WTC11 (cell line): ENCODE measurements at regions not wholly inside any gene's neighbourhood (a gene's known extent, or its start where the extent isn't known, plus 50 kb on each side); places are given as distances from the start of the nearest gene placed in this dataset.

Experiments
- ATAC-seq: fragments of 200-7000 bp; cut with Tn5 transposase; 2 replicates; pipeline ENCODE4 v1.10.0; 2021; ENCODE audit warnings: mild to moderate bottlenecking, moderate library complexity
- CTCF ChIA-PET: fragments of 300-600 bp; sonication (Branson Sonifier 250); formaldehyde crosslinking; loops from one replicate; lab custom pipeline; 2021; ENCODE audit warnings: antibody characterized with exemption; lab: Charles Lee
- POLR2A ChIA-PET: fragments of 350-600 bp; sonication (Branson Sonifier 250); formaldehyde crosslinking; loops from one replicate; lab custom pipeline; 2021; ENCODE audit warnings: antibody characterized with exemption; lab: Charles Lee
- DNase-seq: peaks from one replicate; pipeline ENCODE4 v3.0.0; 2021; ENCODE audit warnings: low spot score
- H3K27ac Mint-ChIP-seq: 2 replicates; pipeline ENCODE4 v1.8.0; 2021; ENCODE audit warnings: mixed read lengths
- H3K27me3 Mint-ChIP-seq: 2 replicates; pipeline ENCODE4 v1.8.0; 2021; ENCODE audit warnings: low read depth, mild to moderate bottlenecking, moderate library complexity, mixed read lengths
- H3K36me3 Mint-ChIP-seq: 2 replicates; pipeline ENCODE4 v1.8.0; 2021; ENCODE audit warnings: mixed read lengths
- H3K4me1 Mint-ChIP-seq: 2 replicates; pipeline ENCODE4 v1.8.0; 2022; ENCODE audit warnings: mixed read lengths
- H3K4me3 Mint-ChIP-seq: 2 replicates; pipeline ENCODE4 v1.8.0; 2021; ENCODE audit warnings: mild to moderate bottlenecking, moderate library complexity, mixed read lengths
- H3K9me3 Mint-ChIP-seq: 2 replicates; pipeline ENCODE4 v1.8.0; 2021; ENCODE audit warnings: mixed read lengths
- CBFB ChIP-seq: sonication (generic); formaldehyde crosslinking; IDR thresholded peaks from 2 replicates; pipeline ENCODE4 v1.8.1; 2022; ENCODE audit warnings: mild to moderate bottlenecking, low read depth, missing genetic modification reagents
- KAT7 ChIP-seq: sonication (generic); formaldehyde crosslinking; IDR thresholded peaks from 2 replicates; pipeline ENCODE4 v1.8.1; 2023; ENCODE audit warnings: missing genetic modification reagents, mild to moderate bottlenecking, borderline replicate concordance
- MYBL2 ChIP-seq: sonication (generic); formaldehyde crosslinking; IDR thresholded peaks from 2 replicates; pipeline ENCODE4 v1.8.1; 2023; ENCODE audit warnings: mild to moderate bottlenecking, moderate library complexity, missing genetic modification reagents
- OVOL2 ChIP-seq: fragments of 250-450 bp; sonication (Bioruptor Pico); IDR thresholded peaks from 2 replicates; pipeline ENCODE4 v1.9.0; 2021; ENCODE audit warnings: mild to moderate bottlenecking, borderline replicate concordance
- ZNF423 ChIP-seq: fragments of 250-450 bp; sonication (Bioruptor Pico); IDR thresholded peaks from 2 replicates; pipeline ENCODE4 v2.1.2; 2022; ENCODE audit warnings: mild to moderate bottlenecking, moderate library complexity
- TF ChIP-seq, protein P1 (sequence below): sonication (generic); formaldehyde crosslinking; IDR thresholded peaks from 2 replicates; pipeline ENCODE4 v1.8.1; 2022; ENCODE audit warnings: mild to moderate bottlenecking, missing genetic modification reagents, moderate library complexity, borderline replicate concordance
- TF ChIP-seq, protein P2 (sequence below): sonication (generic); formaldehyde crosslinking; IDR thresholded peaks from 2 replicates; pipeline ENCODE4 v1.8.0; 2023; ENCODE audit warnings: missing genetic modification reagents
- TF ChIP-seq, protein P3 (sequence below): sonication (generic); formaldehyde crosslinking; IDR thresholded peaks from 2 replicates; pipeline ENCODE4 v1.8.1; 2023; ENCODE audit warnings: mild to moderate bottlenecking, missing genetic modification reagents, moderate library complexity
- TF ChIP-seq, protein P4 (sequence below): fragments of 250-450 bp; sonication (Bioruptor Pico); IDR thresholded peaks from 2 replicates; pipeline ENCODE4 v2.1.2; 2022; ENCODE audit warnings: mild to moderate bottlenecking, moderate library complexity
- TF ChIP-seq, protein P5 (sequence below): sonication (generic); formaldehyde crosslinking; IDR thresholded peaks from 2 replicates; pipeline ENCODE4 v1.8.0; 2023; ENCODE audit warnings: mild to moderate bottlenecking, missing genetic modification reagents
- TF ChIP-seq, protein P6 (sequence below): fragments of 250-450 bp; sonication (Bioruptor Pico); IDR thresholded peaks from 2 replicates; pipeline ENCODE4 v1.8.0; 2021; ENCODE audit warnings: mild to moderate bottlenecking
- TF ChIP-seq, protein P7 (sequence below): fragments of 250-450 bp; sonication (Bioruptor Pico); IDR thresholded peaks from 2 replicates; pipeline ENCODE4 v1.9.0; 2021; ENCODE audit warnings: mild to moderate bottlenecking, borderline replicate concordance
- TF ChIP-seq, protein P8 (sequence below): sonication (generic); formaldehyde crosslinking; IDR thresholded peaks from 2 replicates; pipeline ENCODE4 v1.8.1; 2022; ENCODE audit warnings: low read depth, missing genetic modification reagents, borderline replicate concordance

DNA sequence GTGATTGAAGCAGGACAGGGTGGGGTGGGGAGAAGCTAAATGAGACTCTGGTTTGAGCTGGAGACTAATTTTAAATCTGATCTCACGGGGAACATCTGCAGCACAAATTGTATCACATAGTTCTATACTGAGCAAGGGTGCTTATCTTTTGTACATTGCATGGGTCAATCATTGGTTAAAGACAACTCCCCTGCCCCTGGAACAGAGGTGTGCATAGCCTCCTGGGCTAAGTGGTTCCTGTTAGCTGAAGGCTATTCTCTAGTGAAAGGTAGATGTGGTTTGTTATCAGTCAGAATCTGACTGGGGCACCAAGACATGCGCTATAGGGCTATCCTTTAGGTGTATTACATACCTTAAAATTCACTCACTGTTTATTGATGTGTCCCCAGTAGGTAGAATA is 103.9 kb upstream of the KITLG start (continued):
- TF ChIP-seq, protein P1, sequence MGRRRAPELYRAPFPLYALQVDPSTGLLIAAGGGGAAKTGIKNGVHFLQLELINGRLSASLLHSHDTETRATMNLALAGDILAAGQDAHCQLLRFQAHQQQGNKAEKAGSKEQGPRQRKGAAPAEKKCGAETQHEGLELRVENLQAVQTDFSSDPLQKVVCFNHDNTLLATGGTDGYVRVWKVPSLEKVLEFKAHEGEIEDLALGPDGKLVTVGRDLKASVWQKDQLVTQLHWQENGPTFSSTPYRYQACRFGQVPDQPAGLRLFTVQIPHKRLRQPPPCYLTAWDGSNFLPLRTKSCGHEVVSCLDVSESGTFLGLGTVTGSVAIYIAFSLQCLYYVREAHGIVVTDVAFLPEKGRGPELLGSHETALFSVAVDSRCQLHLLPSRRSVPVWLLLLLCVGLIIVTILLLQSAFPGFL: no peak
- TF ChIP-seq, protein P2, sequence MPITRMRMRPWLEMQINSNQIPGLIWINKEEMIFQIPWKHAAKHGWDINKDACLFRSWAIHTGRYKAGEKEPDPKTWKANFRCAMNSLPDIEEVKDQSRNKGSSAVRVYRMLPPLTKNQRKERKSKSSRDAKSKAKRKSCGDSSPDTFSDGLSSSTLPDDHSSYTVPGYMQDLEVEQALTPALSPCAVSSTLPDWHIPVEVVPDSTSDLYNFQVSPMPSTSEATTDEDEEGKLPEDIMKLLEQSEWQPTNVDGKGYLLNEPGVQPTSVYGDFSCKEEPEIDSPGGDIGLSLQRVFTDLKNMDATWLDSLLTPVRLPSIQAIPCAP (CRISPR knock-in tag): no peak
- TF ChIP-seq MYBL2 (CRISPR knock-in tag) (no peak), CBFB (no peak), OVOL2 (CRISPR knock-in tag) (no peak), KAT7 (no peak)
- TF ChIP-seq, protein P3, sequence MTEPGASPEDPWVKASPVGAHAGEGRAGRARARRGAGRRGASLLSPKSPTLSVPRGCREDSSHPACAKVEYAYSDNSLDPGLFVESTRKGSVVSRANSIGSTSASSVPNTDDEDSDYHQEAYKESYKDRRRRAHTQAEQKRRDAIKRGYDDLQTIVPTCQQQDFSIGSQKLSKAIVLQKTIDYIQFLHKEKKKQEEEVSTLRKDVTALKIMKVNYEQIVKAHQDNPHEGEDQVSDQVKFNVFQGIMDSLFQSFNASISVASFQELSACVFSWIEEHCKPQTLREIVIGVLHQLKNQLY (CRISPR knock-in tag): no peak
- TF ChIP-seq, protein P4, sequence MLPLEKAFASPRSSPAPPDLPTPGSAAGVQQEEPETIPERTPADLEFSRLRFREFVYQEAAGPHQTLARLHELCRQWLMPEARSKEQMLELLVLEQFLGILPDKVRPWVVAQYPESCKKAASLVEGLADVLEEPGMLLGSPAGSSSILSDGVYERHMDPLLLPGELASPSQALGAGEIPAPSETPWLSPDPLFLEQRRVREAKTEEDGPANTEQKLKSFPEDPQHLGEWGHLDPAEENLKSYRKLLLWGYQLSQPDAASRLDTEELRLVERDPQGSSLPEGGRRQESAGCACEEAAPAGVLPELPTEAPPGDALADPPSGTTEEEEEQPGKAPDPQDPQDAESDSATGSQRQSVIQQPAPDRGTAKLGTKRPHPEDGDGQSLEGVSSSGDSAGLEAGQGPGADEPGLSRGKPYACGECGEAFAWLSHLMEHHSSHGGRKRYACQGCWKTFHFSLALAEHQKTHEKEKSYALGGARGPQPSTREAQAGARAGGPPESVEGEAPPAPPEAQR: no peak
- TF ChIP-seq, protein P5, sequence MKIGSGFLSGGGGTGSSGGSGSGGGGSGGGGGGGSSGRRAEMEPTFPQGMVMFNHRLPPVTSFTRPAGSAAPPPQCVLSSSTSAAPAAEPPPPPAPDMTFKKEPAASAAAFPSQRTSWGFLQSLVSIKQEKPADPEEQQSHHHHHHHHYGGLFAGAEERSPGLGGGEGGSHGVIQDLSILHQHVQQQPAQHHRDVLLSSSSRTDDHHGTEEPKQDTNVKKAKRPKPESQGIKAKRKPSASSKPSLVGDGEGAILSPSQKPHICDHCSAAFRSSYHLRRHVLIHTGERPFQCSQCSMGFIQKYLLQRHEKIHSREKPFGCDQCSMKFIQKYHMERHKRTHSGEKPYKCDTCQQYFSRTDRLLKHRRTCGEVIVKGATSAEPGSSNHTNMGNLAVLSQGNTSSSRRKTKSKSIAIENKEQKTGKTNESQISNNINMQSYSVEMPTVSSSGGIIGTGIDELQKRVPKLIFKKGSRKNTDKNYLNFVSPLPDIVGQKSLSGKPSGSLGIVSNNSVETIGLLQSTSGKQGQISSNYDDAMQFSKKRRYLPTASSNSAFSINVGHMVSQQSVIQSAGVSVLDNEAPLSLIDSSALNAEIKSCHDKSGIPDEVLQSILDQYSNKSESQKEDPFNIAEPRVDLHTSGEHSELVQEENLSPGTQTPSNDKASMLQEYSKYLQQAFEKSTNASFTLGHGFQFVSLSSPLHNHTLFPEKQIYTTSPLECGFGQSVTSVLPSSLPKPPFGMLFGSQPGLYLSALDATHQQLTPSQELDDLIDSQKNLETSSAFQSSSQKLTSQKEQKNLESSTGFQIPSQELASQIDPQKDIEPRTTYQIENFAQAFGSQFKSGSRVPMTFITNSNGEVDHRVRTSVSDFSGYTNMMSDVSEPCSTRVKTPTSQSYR (CRISPR knock-in tag): no peak
- TF ChIP-seq, protein P6, sequence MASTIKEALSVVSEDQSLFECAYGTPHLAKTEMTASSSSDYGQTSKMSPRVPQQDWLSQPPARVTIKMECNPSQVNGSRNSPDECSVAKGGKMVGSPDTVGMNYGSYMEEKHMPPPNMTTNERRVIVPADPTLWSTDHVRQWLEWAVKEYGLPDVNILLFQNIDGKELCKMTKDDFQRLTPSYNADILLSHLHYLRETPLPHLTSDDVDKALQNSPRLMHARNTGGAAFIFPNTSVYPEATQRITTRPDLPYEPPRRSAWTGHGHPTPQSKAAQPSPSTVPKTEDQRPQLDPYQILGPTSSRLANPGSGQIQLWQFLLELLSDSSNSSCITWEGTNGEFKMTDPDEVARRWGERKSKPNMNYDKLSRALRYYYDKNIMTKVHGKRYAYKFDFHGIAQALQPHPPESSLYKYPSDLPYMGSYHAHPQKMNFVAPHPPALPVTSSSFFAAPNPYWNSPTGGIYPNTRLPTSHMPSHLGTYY (CRISPR knock-in tag): no peak
- TF ChIP-seq, protein P7, sequence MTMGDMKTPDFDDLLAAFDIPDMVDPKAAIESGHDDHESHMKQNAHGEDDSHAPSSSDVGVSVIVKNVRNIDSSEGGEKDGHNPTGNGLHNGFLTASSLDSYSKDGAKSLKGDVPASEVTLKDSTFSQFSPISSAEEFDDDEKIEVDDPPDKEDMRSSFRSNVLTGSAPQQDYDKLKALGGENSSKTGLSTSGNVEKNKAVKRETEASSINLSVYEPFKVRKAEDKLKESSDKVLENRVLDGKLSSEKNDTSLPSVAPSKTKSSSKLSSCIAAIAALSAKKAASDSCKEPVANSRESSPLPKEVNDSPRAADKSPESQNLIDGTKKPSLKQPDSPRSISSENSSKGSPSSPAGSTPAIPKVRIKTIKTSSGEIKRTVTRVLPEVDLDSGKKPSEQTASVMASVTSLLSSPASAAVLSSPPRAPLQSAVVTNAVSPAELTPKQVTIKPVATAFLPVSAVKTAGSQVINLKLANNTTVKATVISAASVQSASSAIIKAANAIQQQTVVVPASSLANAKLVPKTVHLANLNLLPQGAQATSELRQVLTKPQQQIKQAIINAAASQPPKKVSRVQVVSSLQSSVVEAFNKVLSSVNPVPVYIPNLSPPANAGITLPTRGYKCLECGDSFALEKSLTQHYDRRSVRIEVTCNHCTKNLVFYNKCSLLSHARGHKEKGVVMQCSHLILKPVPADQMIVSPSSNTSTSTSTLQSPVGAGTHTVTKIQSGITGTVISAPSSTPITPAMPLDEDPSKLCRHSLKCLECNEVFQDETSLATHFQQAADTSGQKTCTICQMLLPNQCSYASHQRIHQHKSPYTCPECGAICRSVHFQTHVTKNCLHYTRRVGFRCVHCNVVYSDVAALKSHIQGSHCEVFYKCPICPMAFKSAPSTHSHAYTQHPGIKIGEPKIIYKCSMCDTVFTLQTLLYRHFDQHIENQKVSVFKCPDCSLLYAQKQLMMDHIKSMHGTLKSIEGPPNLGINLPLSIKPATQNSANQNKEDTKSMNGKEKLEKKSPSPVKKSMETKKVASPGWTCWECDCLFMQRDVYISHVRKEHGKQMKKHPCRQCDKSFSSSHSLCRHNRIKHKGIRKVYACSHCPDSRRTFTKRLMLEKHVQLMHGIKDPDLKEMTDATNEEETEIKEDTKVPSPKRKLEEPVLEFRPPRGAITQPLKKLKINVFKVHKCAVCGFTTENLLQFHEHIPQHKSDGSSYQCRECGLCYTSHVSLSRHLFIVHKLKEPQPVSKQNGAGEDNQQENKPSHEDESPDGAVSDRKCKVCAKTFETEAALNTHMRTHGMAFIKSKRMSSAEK (CRISPR knock-in tag): no peak

DNA sequence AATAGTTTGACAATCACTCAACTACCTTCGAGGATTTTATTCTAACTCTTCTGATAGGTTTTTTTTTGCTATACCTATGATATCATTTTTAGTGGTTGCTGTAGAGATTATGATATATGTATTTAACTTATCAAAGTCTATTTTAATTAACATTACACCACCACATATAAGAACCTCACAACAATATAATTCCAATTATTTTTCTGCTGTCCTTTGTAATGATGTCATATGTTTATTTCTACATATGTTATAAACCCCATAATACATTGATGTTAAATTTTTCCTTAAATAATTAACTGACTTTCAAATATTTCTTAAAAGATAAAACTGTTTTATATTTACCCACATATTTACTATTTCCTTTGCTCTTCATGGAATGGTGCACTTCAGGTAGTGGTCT is 103.4 kb upstream of the KITLG start:
- no peaks in the 10 kb centered on the region for H3K27me3 Mint-ChIP-seq
- H3K4me1 Mint-ChIP-seq: no peaks in the 10 kb centered on the region; the same call in 1 of the 2 replicates
- H3K27ac Mint-ChIP-seq: no peak overlapping the region
- CTCF ChIA-PET: no interaction called here
- no peak for ATAC-seq
- peaks cover 3% of the 10 kb centered on the region for H3K36me3 Mint-ChIP-seq
- peaks cover 15% of the 10 kb centered on the region for H3K9me3 Mint-ChIP-seq
- TF ChIP-seq ZNF423 (CRISPR knock-in tag): no peak
- TF ChIP-seq, protein P8, sequence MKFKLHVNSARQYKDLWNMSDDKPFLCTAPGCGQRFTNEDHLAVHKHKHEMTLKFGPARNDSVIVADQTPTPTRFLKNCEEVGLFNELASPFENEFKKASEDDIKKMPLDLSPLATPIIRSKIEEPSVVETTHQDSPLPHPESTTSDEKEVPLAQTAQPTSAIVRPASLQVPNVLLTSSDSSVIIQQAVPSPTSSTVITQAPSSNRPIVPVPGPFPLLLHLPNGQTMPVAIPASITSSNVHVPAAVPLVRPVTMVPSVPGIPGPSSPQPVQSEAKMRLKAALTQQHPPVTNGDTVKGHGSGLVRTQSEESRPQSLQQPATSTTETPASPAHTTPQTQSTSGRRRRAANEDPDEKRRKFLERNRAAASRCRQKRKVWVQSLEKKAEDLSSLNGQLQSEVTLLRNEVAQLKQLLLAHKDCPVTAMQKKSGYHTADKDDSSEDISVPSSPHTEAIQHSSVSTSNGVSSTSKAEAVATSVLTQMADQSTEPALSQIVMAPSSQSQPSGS (CRISPR knock-in tag): no peak
- TF ChIP-seq, all 79 proteins: peak for 0
- POLR2A ChIA-PET: no interaction called here
- H3K4me3 Mint-ChIP-seq: no peak overlapping the region
- no peak for DNase-seq
